OCI-LY3 (cell line): ENCODE measurements at regions not wholly inside any gene's neighbourhood (a gene's known extent, or its start where the extent isn't known, plus 50 kb on each side); places are given as distances from the start of the nearest gene placed in this dataset.

ENCODE experiments used
- EZH2phosphoT487 ChIP-seq: fragments of 200-600 bp; shearing (Covaris generic); IDR thresholded peaks from 2 replicates; pipeline ENCODE4 v1.6.1; 2018; ENCODE audit warnings: antibody characterized with exemption, mixed run types, low read depth
- TF ChIP-seq, protein P1 (sequence below): fragments of 200-600, 300-600 bp; sonication (generic); IDR thresholded peaks from 2 replicates; pipeline ENCODE4 v1.5.1; 2014; ENCODE audit warnings: antibody characterized with exemption, low read length, low read depth

DNA sequence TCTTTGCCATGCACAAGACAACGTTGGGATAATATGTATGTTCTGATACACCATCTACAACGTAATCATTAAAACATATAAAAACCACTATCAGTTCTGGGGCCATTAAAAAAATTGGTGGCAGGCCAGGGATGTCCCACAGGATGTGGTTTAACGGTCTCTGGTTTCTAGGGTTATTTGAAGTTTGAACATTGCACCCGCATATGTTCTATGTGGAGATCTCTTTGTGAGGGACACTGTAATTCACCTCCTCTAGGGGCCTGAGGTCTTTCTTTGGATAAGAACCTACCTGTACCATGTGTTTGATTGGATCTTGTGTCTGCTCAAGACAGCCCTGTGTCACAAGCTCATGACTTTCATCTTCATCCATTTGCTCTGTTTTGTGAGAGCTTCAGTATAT lies 73.2 kb downstream of the GGTLC2 start:
- TF ChIP-seq, protein P1, sequence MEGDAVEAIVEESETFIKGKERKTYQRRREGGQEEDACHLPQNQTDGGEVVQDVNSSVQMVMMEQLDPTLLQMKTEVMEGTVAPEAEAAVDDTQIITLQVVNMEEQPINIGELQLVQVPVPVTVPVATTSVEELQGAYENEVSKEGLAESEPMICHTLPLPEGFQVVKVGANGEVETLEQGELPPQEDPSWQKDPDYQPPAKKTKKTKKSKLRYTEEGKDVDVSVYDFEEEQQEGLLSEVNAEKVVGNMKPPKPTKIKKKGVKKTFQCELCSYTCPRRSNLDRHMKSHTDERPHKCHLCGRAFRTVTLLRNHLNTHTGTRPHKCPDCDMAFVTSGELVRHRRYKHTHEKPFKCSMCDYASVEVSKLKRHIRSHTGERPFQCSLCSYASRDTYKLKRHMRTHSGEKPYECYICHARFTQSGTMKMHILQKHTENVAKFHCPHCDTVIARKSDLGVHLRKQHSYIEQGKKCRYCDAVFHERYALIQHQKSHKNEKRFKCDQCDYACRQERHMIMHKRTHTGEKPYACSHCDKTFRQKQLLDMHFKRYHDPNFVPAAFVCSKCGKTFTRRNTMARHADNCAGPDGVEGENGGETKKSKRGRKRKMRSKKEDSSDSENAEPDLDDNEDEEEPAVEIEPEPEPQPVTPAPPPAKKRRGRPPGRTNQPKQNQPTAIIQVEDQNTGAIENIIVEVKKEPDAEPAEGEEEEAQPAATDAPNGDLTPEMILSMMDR, result no peak
- no peak for TF ChIP-seq EZH2phosphoT487
